CD4-positive, CD25-positive, alpha-beta regulatory T cell (primary cell): ENCODE measurements at regions not wholly inside any gene's neighbourhood (a gene's known extent, or its start where the extent isn't known, plus 50 kb on each side); places are given as distances from the start of the nearest gene placed in this dataset.
A peak's percentile ranks its signal among the peaks of the same experiment; 100 is the strongest.
"Not testable (repeated sequence)": the region's sequence is repeated elsewhere in the genome, so short reads cannot be mapped to it uniquely, and the experiment has no call there.

Source experiments
- ATAC-seq, 2 donors: fragments of 150-1000 bp; cut with Tn5 transposase; one replicate each; pipeline ENCODE4 v1.10.0; 2021; ENCODE audit warnings: low read depth in 2 of 2, moderate number of reproducible peaks in 2 of 2, moderate library complexity in 1 of 2
- DNase-seq, 3 donors: peaks; one replicate each; pipeline versions ENCODE4 v3.0.0 to v3.0.0-alpha.2; 2012 to 2022; ENCODE audit warnings: mixed read lengths in 1 of 3
- H3K27ac ChIP-seq: one replicate; pipeline ENCODE4 v1.7.0; 2013; ENCODE audit warnings: mild to moderate bottlenecking, low read length; ENCODE audit not compliant: insufficient read depth, poor library complexity, severe bottlenecking
- H3K27me3 ChIP-seq: one replicate; pipeline ENCODE4 v1.7.0; 2013; ENCODE audit warnings: low read length; ENCODE audit not compliant: control insufficient read depth, insufficient read depth
- H3K36me3 ChIP-seq: one replicate; pipeline ENCODE4 v1.7.0; 2013; ENCODE audit warnings: mild to moderate bottlenecking, low read length, moderate library complexity; ENCODE audit not compliant: control insufficient read depth, insufficient read depth
- H3K4me1 ChIP-seq: 2 replicates; pipeline ENCODE4 v1.7.0; 2013; ENCODE audit warnings: mild to moderate bottlenecking, low read length; ENCODE audit not compliant: insufficient read depth, control insufficient read depth, poor library complexity, severe bottlenecking
- H3K4me3 ChIP-seq: one replicate; pipeline ENCODE4 v1.7.0; 2013; ENCODE audit warnings: low read depth, mild to moderate bottlenecking, low read length, moderate library complexity
- H3K9me3 ChIP-seq, 2 experiments: 1 replicate in 1 of 2; 2 replicates in 1 of 2; pipeline ENCODE4 v1.7.0; 2013; ENCODE audit warnings: low read length in 2 of 2, mild to moderate bottlenecking in 1 of 2, moderate library complexity in 1 of 2; ENCODE audit not compliant: control insufficient read depth in 2 of 2
- H3K27ac Mint-ChIP-seq, 3 donors: one replicate each; pipeline ENCODE4 v1.8.0; 2020 to 2022; ENCODE audit warnings: mild to moderate bottlenecking in 3 of 3, mixed read lengths in 3 of 3, moderate library complexity in 2 of 3
- H3K27me3 Mint-ChIP-seq: one replicate; pipeline ENCODE4 v1.8.0; 2022; ENCODE audit warnings: mild to moderate bottlenecking, mixed read lengths
- H3K36me3 Mint-ChIP-seq: one replicate; pipeline ENCODE4 v1.8.0; 2020; ENCODE audit warnings: mixed read lengths
- H3K4me1 Mint-ChIP-seq, 4 donors: one replicate each; pipeline ENCODE4 v1.8.0; 2020 to 2022; ENCODE audit warnings: mixed read lengths in 4 of 4, mild to moderate bottlenecking in 1 of 4
- H3K4me3 Mint-ChIP-seq, 4 donors: one replicate each; pipeline ENCODE4 v1.8.0; 2020 to 2022; ENCODE audit warnings: mild to moderate bottlenecking in 4 of 4, mixed read lengths in 4 of 4, moderate library complexity in 3 of 4
- H3K9me3 Mint-ChIP-seq, 7 donors: one replicate each; pipeline ENCODE4 v1.8.0; 2020 to 2022; ENCODE audit warnings: mixed read lengths in 7 of 7, mild to moderate bottlenecking in 3 of 7, moderate library complexity in 2 of 7

DNA sequence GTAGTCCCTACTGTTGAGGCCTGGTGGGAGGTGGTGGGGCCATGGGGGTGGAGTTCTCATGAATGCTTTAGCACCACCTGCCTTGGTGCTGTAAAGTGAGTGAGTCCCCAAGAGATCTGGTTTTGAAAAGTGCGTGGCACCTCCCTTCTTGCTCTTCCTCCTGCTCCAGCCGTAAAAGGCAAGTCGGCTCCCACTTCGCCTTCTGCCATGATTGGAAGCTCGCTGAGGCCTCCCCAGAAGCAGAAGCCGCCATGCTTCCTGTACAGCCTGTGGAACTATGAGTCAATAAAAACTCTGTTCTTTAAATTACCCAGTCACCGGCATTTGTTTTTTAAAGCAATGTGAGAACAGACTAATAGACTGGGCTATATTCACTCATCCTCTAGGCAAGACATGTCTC is 141.3 kb upstream of the ALKAL2 start:
- Mint-ChIP-seq H3K9me3 (no peaks in the 10 kb centered on the region), H3K4me3 (peak overlapping the region; percentile 60 to 88 (median 76)), H3K4me1 (peaks cover 12 to 27% (median 20%) of the 10 kb centered on the region in 4 donors), H3K27ac (peak overlapping the region; percentile 94 to 98 (median 96)), H3K27me3 (peaks cover 6% of the 10 kb centered on the region), H3K36me3 (no peaks in the 10 kb centered on the region)
- Histone ChIP-seq H3K4me3 (peak overlapping the region; percentile 77), H3K36me3 (no peaks in the 10 kb centered on the region), H3K4me1 (peaks cover 20% of the 10 kb centered on the region), H3K27ac (peak overlapping the region; percentile 71), H3K9me3 (no peaks in the 10 kb centered on the region), H3K27me3 (no peaks in the 10 kb centered on the region)
- DNase-seq (no peak), ATAC-seq (no peak)

DNA sequence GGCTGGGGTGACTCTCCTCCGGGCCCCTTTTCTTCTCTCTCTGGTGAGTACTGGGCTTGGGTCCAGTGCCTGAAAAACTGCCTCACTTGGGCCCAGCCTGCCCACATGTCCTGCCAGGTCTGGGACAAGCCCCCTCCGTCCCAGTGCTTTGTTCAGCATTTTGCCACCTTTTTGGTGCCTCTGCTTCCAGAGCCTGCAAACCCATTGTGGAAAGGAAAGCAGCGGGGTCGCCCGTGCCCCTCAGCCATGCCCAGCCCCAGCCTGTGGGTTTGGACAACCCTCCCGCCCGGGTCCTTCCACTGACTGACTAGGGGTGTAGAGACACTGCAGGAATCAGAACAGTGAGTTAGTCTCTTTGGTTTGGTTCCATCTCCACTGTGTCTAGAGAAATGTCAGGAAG is 140.7 kb upstream of the ALKAL2 start:
- H3K27me3 Mint-ChIP-seq, result peaks cover 4% of the 10 kb centered on the region
- peak overlapping the region in 1 of 4 donors; percentile 69 for H3K4me3 Mint-ChIP-seq
- Histone ChIP-seq H3K36me3 (no peaks in the 10 kb centered on the region), H3K27me3 (no peaks in the 10 kb centered on the region), H3K27ac (no peak overlapping the region), H3K9me3 (no peaks in the 10 kb centered on the region), H3K4me1 (peaks cover 20% of the 10 kb centered on the region), H3K4me3 (no peak overlapping the region)
- ATAC-seq (no peak), DNase-seq (no peak)
- no peaks in the 10 kb centered on the region for H3K36me3 Mint-ChIP-seq
- peak overlapping the region in 2 of 3 donors; percentile 94 to 96 for H3K27ac Mint-ChIP-seq
- no peaks in the 10 kb centered on the region for H3K9me3 Mint-ChIP-seq
- H3K4me1 Mint-ChIP-seq, result peaks cover 10 to 27% (median 19%) of the 10 kb centered on the region in 4 donors

DNA sequence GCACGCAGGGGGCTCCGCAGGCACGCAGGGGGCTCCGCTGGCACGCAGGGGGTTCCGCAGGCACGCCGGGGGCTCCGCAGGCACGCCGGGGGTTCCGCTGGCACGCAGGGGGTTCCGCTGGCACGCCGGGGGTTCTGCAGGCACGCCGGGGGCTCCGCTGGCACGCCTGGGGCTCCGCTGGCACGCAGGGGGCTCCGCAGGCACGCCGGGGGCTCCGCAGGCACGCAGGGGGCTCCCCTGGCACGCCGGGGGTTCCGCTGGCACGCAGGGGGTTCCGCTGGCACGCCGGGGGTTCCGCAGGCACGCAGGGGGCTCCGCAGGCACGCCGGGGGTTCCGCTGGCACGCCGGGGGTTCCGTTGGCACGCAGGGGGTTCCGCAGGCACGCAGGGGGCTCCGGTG is 138.8 kb upstream of the ALKAL2 start:
- H3K4me1 Mint-ChIP-seq, result peaks cover 10 to 27% (median 19%) of the 10 kb centered on the region in 4 donors
- H3K36me3 Mint-ChIP-seq, H3K27ac Mint-ChIP-seq, H3K27me3 ChIP-seq, H3K36me3 ChIP-seq, H3K27me3 Mint-ChIP-seq, H3K4me3 Mint-ChIP-seq, H3K27ac ChIP-seq, H3K9me3 ChIP-seq, DNase-seq, H3K4me3 ChIP-seq, H3K9me3 Mint-ChIP-seq, ATAC-seq: not testable (repeated sequence)
- peaks cover 20% of the 10 kb centered on the region for H3K4me1 ChIP-seq

DNA sequence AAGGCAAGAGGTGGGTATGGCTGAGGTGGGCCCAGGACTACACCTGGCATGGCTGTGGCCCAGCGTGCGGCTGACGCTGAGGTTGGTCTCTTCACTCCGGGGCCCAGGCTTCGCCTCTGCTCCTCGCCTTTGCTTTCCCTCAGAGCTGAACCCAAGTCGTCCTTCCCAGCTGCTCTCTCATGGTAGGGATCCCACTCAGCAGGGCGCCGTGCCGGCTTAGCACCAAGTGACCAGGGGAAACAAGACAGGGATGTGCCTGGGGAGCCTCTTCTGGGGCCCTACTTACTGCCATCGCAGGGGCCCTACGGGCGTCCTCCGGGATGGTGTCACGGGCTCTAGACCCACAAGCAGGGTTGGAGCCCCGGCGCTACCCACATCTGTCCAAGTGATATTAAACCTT is 138.1 kb upstream of the ALKAL2 start:
- H3K27me3 ChIP-seq, result no peaks in the 10 kb centered on the region
- no peak overlapping the region for H3K4me3 ChIP-seq
- no peak for DNase-seq
- peaks cover 10% of the 10 kb centered on the region for H3K27me3 Mint-ChIP-seq
- H3K9me3 Mint-ChIP-seq, result no peaks in the 10 kb centered on the region
- peak overlapping the region in 1 of 4 donors; percentile 44 for H3K4me3 Mint-ChIP-seq
- no peak overlapping the region for H3K27ac Mint-ChIP-seq
- no peaks in the 10 kb centered on the region for H3K36me3 ChIP-seq
- no peaks in the 10 kb centered on the region for H3K36me3 Mint-ChIP-seq
- H3K27ac ChIP-seq, result no peak overlapping the region
- ATAC-seq, result no peak
- peaks cover 17% of the 10 kb centered on the region for H3K4me1 ChIP-seq
- no peaks in the 10 kb centered on the region for H3K9me3 ChIP-seq
- H3K4me1 Mint-ChIP-seq, result peaks cover 10 to 25% (median 17%) of the 10 kb centered on the region in 4 donors

DNA sequence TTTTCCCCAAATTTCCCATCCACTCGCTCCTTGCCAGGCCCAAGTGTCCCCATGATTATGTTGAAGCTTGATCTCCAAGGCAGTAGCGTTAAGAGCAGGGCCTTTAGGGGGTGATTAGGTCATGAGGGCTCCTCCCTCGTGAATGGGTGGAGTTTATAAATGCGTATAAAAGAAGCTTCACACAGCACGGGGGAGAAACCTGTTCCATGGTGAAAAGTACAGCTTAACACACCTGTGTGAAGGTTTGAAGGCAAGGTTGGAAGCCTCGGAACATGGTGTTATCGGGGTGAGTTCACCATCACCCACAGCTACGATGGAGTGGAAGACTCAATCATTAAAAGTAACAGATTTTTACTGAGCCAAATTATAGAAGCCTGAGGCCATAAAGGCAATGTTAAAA is 137.4 kb upstream of the ALKAL2 start:
- Histone ChIP-seq H3K4me3 (no peak overlapping the region), H3K9me3 (no peaks in the 10 kb centered on the region), H3K27ac (no peak overlapping the region), H3K4me1 (peaks cover 10% of the 10 kb centered on the region), H3K36me3 (no peaks in the 10 kb centered on the region), H3K27me3 (no peaks in the 10 kb centered on the region)
- DNase-seq (no peak), ATAC-seq (no peak)
- Mint-ChIP-seq H3K36me3 (no peaks in the 10 kb centered on the region), H3K9me3 (no peaks in the 10 kb centered on the region), H3K27me3 (peaks cover 10% of the 10 kb centered on the region), H3K27ac (no peak overlapping the region), H3K4me1 (peaks cover 10 to 18% (median 12%) of the 10 kb centered on the region in 4 donors), H3K4me3 (peak overlapping the region in 1 of 4 donors; percentile 44)

DNA sequence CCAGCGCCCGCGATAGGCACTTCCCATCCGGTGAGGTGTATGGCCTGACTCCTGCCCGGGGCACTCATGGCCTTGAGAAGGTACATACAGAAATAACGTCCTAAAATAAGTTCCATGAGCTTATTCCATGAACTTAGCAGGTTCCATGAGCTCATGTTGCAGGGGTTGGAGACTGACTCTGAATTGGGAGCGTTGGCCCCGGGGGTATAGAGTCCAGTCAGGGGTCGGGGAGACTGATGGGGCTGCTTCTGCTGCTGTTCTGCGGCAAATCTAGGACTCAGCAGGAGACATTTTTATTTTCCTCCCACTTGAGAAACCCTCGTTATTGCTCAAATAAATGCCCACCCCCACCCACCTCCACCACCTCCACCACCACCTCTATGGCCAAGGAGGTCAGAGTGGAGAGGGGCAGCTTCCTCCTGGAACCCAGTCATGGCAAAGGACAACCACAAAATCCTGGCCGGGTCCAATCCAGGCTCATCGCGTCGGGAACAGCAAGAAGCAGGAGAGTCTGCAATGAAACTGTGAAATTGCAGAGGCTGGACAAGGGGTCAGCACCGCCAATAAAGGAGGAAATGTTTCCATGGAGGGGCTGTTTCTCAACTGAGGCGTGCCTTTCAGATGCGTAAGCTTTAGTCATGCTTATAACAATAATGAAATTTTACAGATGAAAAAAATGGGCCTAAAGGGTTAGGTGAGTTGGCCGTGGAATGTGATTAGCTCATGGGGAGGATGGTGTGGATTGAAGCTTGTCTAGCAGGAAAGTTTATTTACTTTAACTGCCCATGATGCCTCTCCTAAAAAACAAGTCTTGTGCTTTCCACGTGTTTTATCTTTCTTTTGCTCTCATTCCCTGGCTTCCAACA is 136.6 kb upstream of the ALKAL2 start:
- Mint-ChIP-seq H3K9me3 (no peaks in the 10 kb centered on the region), H3K4me1 (peaks cover 4 to 11% (median 5%) of the 10 kb centered on the region in 4 donors), H3K36me3 (no peaks in the 10 kb centered on the region), H3K27ac (no peak overlapping the region), H3K27me3 (peaks cover 7% of the 10 kb centered on the region), H3K4me3 (no peak overlapping the region)
- Histone ChIP-seq H3K27ac (no peak overlapping the region), H3K4me3 (no peak overlapping the region), H3K4me1 (peaks cover 3% of the 10 kb centered on the region), H3K36me3 (no peaks in the 10 kb centered on the region), H3K9me3 (no peaks in the 10 kb centered on the region), H3K27me3 (no peaks in the 10 kb centered on the region)
- ATAC-seq (no peak), DNase-seq (no peak)

DNA sequence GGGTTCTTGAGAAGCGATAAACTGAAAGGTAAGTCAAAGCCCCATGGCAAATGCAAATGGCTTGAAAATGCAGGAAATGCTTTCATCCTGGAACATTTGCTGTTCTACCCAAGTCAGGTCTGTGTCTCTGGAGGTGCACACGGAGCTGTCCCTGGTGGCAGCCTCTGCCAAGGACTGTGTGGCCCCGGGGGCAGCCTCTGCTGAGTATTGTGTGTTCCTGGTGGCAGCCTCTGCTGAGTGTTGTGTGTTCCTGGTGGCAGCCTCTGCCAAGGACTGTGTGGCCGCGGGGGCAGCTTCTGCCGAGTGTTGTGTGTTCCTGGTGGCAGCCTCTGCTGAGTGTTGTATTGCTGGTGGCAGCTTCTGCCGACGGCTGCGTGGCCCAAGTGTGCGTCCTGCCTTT is 135.6 kb upstream of the ALKAL2 start:
- peaks cover 2% of the 10 kb centered on the region for H3K27me3 ChIP-seq
- no peaks in the 10 kb centered on the region for H3K36me3 ChIP-seq
- no peak overlapping the region for H3K4me3 ChIP-seq
- H3K9me3 ChIP-seq, result no peaks in the 10 kb centered on the region
- no peak overlapping the region for H3K27ac ChIP-seq
- ATAC-seq (no peak), DNase-seq (no peak)
- H3K4me3 Mint-ChIP-seq, result no peak overlapping the region
- peaks cover 0 to 2% (median 0%) of the 10 kb centered on the region in 4 donors for H3K4me1 Mint-ChIP-seq
- H3K36me3 Mint-ChIP-seq, result no peaks in the 10 kb centered on the region
- peak overlapping the region in 1 of 3 donors; percentile 8 for H3K27ac Mint-ChIP-seq
- H3K9me3 Mint-ChIP-seq, result peaks cover 0 to 1% (median 0%) of the 10 kb centered on the region in 7 donors
- H3K4me1 ChIP-seq, result no peaks in the 10 kb centered on the region
- H3K27me3 Mint-ChIP-seq, result peaks cover 11% of the 10 kb centered on the region
